GM21390 (cell line): ENCODE measurements at regions not wholly inside any gene's neighbourhood (a gene's known extent, or its start where the extent isn't known, plus 50 kb on each side); places are given as distances from the start of the nearest gene placed in this dataset.
A peak's percentile ranks its signal among the peaks of the same experiment; 100 is the strongest.
"Not testable (repeated sequence)": the region's sequence is repeated elsewhere in the genome, so short reads cannot be mapped to it uniquely, and the experiment has no call there.

Experiments
- ATAC-seq: cut with Tn5 transposase; IDR thresholded peaks from one replicate; pipeline ENCODE4 v1.9.1; 2021; ENCODE audit not compliant: unreplicated experiment

- ATAC-seq: no peak
Observed at GRCh38 chr2:21330786-21331391, 207.1 kb downstream of the TDRD15 start.

- ATAC-seq: no peak
Observed at GRCh38 chr2:21331625-21332370, 208.0 kb downstream of the TDRD15 start.

GRCh38 chr2:21332993-21333625 is 209.3 kb downstream of the TDRD15 start:
- no peak for ATAC-seq

- ATAC-seq: no peak
Observed at GRCh38 chr2:21333684-21334083, 209.9 kb downstream of the TDRD15 start.

- no peak for ATAC-seq
Observed at GRCh38 chr2:21346984-21347383, 223.2 kb downstream of the TDRD15 start.

- no peak for ATAC-seq
Observed at GRCh38 chr2:21353879-21354679, 230.3 kb downstream of the TDRD15 start.

GRCh38 chr2:21356086-21356856 is 232.5 kb downstream of the TDRD15 start:
- no peak for ATAC-seq

- no peak for ATAC-seq
Observed at GRCh38 chr2:21356857-21357255, 233.1 kb downstream of the TDRD15 start.

GRCh38 chr2:21358976-21359375 is 235.2 kb downstream of the TDRD15 start:
- ATAC-seq: no peak

GRCh38 chr2:21361384-21361783 is 237.6 kb downstream of the TDRD15 start:
- no peak for ATAC-seq

GRCh38 chr2:21361957-21362486 is 238.3 kb downstream of the TDRD15 start:
- ATAC-seq: no peak

GRCh38 chr2:21363364-21363763 is 239.6 kb downstream of the TDRD15 start:
- ATAC-seq: no peak

- ATAC-seq: no peak
Observed at GRCh38 chr2:21367421-21367820, 243.7 kb downstream of the TDRD15 start.

GRCh38 chr2:21369787-21370186 is 246.0 kb downstream of the TDRD15 start:
- no peak for ATAC-seq

- no peak for ATAC-seq
Observed at GRCh38 chr2:21371499-21372003, 247.8 kb downstream of the TDRD15 start.

GRCh38 chr2:21372654-21373053 is 248.9 kb downstream of the TDRD15 start:
- ATAC-seq: peak; percentile 48

GRCh38 chr2:21376864-21377263 is 253.1 kb downstream of the TDRD15 start:
- no peak for ATAC-seq

- no peak for ATAC-seq
Observed at GRCh38 chr2:21379140-21379539, 255.4 kb downstream of the TDRD15 start.

- not testable (repeated sequence) for ATAC-seq
Observed at GRCh38 chr2:21379668-21380067, 255.9 kb downstream of the TDRD15 start.

GRCh38 chr2:21381421-21381820 is 257.7 kb downstream of the TDRD15 start:
- ATAC-seq: no peak
